ENCODE measurements at regions not wholly inside any gene's neighbourhood (a gene's known extent, or its start where the extent isn't known, plus 50 kb on each side); places are given as distances from the start of the nearest gene placed in this dataset.

GRCh38 chr14:65282896-65283253 lies 129.7 kb upstream of the FUT8 start:
- H3K4me3 ChIP-seq (ENCODE audit: low read length), result no peak overlapping the region
- TF ChIP-seq EZH2 (IDR thresholded peaks at IDR 0.05; ENCODE audit: low read length, unreplicated experiment) (no peak), CTCF (conservative IDR thresholded peaks at IDR 0.05; ENCODE audit: low read depth, low read length) (no peak), EZH2phosphoT487 (IDR thresholded peaks at IDR 0.05; ENCODE audit: borderline replicate concordance, low read length) (no peak)
- DNase-seq, result no peak
- H3K4me2 ChIP-seq (ENCODE audit: low read length), result no peak overlapping the region
- peak overlapping the region; percentile 17; the same call in 1 of the 2 replicates for H2AFZ ChIP-seq (ENCODE audit: low read length)
- H3K9ac ChIP-seq (ENCODE audit: low read length), result no peak overlapping the region
- H3K9me3 ChIP-seq (ENCODE audit: low read length), result no peaks in the 10 kb centered on the region
- H3K27me3 ChIP-seq (ENCODE audit: low read length), result no peaks in the 10 kb centered on the region
- no peaks in the 10 kb centered on the region for H3F3A ChIP-seq (ENCODE audit: low read length, unreplicated experiment)
- intact Hi-C loops (cut with micrococcal nuclease), result loop anchor here (2.0 kb wide), 1 partner anchor 24 kb away; no protein-coding TSS in a partner anchor
- no peaks in the 10 kb centered on the region for H3K36me3 ChIP-seq (ENCODE audit: low read depth, low read length)
- ChIA-PET POLR2A (ENCODE audit: unreplicated experiment) (no interaction called here), CTCF (interaction anchor here (0.9 kb wide), 1 partner anchor 10 kb away, joined by 3 read pairs; no protein-coding TSS in a partner anchor)
- peak; percentile 10; the same call in 1 of the 2 replicates for ATAC-seq
- BruUV-seq (replicated peaks), result no TSS peak
- H3K9me2 ChIP-seq (replicated peaks; ENCODE audit: low read length), result no peaks in the 10 kb centered on the region
- no peak overlapping the region for H3K27ac ChIP-seq (ENCODE audit: low read length)
- H3K79me2 ChIP-seq (ENCODE audit: low read length), result no peaks in the 10 kb centered on the region
- H3K4me1 ChIP-seq (ENCODE audit: insufficient read depth, low read length), result peaks cover 24% of the 10 kb centered on the region
- H4K20me1 ChIP-seq (ENCODE audit: low read length), result no peaks in the 10 kb centered on the region

GRCh38 chr14:65286443-65286842 lies 126.1 kb upstream of the FUT8 start:
- Histone ChIP-seq H3K9me3 (ENCODE audit: low read length) (no peaks in the 10 kb centered on the region), H3K79me2 (ENCODE audit: low read length) (no peaks in the 10 kb centered on the region), H3K9ac (ENCODE audit: low read length) (no peak overlapping the region), H3K36me3 (ENCODE audit: low read depth, low read length) (no peaks in the 10 kb centered on the region), H3K4me3 (ENCODE audit: low read length) (no peak overlapping the region), H2AFZ (ENCODE audit: low read length) (no peak overlapping the region), H3K4me1 (ENCODE audit: insufficient read depth, low read length) (peaks cover 30% of the 10 kb centered on the region), H4K20me1 (ENCODE audit: low read length) (no peaks in the 10 kb centered on the region), H3K4me2 (ENCODE audit: low read length) (no peak overlapping the region), H3F3A (ENCODE audit: low read length, unreplicated experiment) (peaks cover 5% of the 10 kb centered on the region), H3K27me3 (ENCODE audit: low read length) (no peaks in the 10 kb centered on the region), H3K27ac (ENCODE audit: low read length) (no peak overlapping the region), H3K9me2 (replicated peaks; ENCODE audit: low read length) (no peaks in the 10 kb centered on the region)
- no TSS peak for BruUV-seq (replicated peaks)
- ChIA-PET CTCF (interaction anchor here (0.6 to 1.3 kb wide), 8 partner anchors 16 to 128 kb away, joined by 3 to 13 read pairs (median 4); no protein-coding TSS in a partner anchor), POLR2A (ENCODE audit: unreplicated experiment) (interaction anchor here (1.1 kb wide), 1 partner anchor 125 kb away, joined by 5 read pairs; no protein-coding TSS in a partner anchor)
- ATAC-seq (peak; percentile 17), DNase-seq (peak; percentile 65)
- intact Hi-C loops (cut with micrococcal nuclease), result loop anchor here (1.0 kb wide), 1 partner anchor 126 kb away; the partner anchor contains the start of gene FUT8
- TF ChIP-seq CTCF (conservative IDR thresholded peaks at IDR 0.05; ENCODE audit: low read depth, low read length) (peak; percentile 72), EZH2 (IDR thresholded peaks at IDR 0.05; ENCODE audit: low read length, unreplicated experiment) (no peak), EZH2phosphoT487 (IDR thresholded peaks at IDR 0.05; ENCODE audit: borderline replicate concordance, low read length) (no peak)
